IMR-90 (cell line): ENCODE measurements at regions not wholly inside any gene's neighbourhood (a gene's known extent, or its start where the extent isn't known, plus 50 kb on each side); places are given as distances from the start of the nearest gene placed in this dataset.

Experiments used
- ATAC-seq: fragments of 200-7000 bp; cut with Tn5 transposase; 2 replicates; pipeline ENCODE4 v1.9.1; 2020; ENCODE audit warnings: low read depth, mild to moderate bottlenecking, moderate library complexity
- BruUV-seq: library from RNA; stranded (reverse); fragments of 400-500 nt; replicated peaks from 2 replicates; lab custom pipeline; 2021; lab: Mats Ljungman, UMichigan
- CTCF ChIA-PET: fragments of 300-600 bp; formaldehyde crosslinking; extraction: SDS; loops from one replicate; lab custom pipeline; 2021; ENCODE audit warnings: antibody characterized with exemption; lab: Yijun Ruan, JAX
- POLR2A ChIA-PET: fragments of 300-600 bp; sonication (Branson Sonifier 250); formaldehyde crosslinking; loops from one replicate; lab custom pipeline; 2022; ENCODE audit warnings: antibody characterized with exemption; ENCODE audit not compliant: unreplicated experiment; lab: Charles Lee
- DNase-seq: peaks from one replicate; pipeline ENCODE4 v3.0.0; 2013
- H2AFZ ChIP-seq: replicated peaks from 2 replicates; pipeline ENCODE3; 2013; ENCODE audit warnings: low read length, mild to moderate bottlenecking; ENCODE audit not compliant: poor library complexity
- H2AK5ac ChIP-seq: 2 replicates; pipeline ENCODE4 v1.6.1; 2013; ENCODE audit warnings: low read depth, low read length, inconsistent platforms
- H2AK9ac ChIP-seq: replicated peaks from 2 replicates; pipeline ENCODE3; 2013; ENCODE audit warnings: mild to moderate bottlenecking, low read depth, low read length, moderate library complexity; ENCODE audit not compliant: poor library complexity
- H2BK120ac ChIP-seq: 2 replicates; pipeline ENCODE4 v1.6.1; 2013; ENCODE audit warnings: low read depth, low read length, inconsistent platforms
- H2BK15ac ChIP-seq: 3 replicates; pipeline ENCODE4 v1.6.1; 2013; ENCODE audit warnings: low read depth, low read length, inconsistent platforms
- H2BK20ac ChIP-seq: 2 replicates; pipeline ENCODE4 v1.6.1; 2013; ENCODE audit warnings: low read depth, mild to moderate bottlenecking, inconsistent platforms, low read length, moderate library complexity
- H2BK5ac ChIP-seq: 2 replicates; pipeline ENCODE4 v1.6.1; 2013; ENCODE audit warnings: mild to moderate bottlenecking, low read depth, low read length, inconsistent platforms; ENCODE audit not compliant: poor library complexity, severe bottlenecking
- H3K14ac ChIP-seq: replicated peaks from 2 replicates; pipeline ENCODE4 v1.6.1; 2013; ENCODE audit warnings: low read depth, low read length, inconsistent platforms
- H3K18ac ChIP-seq: 2 replicates; pipeline ENCODE4 v1.6.1; 2013; ENCODE audit warnings: low read depth, low read length, control low read depth
- H3K23ac ChIP-seq: 2 replicates; pipeline ENCODE4 v1.6.1; 2013; ENCODE audit warnings: low read depth, low read length, inconsistent platforms
- H3K27ac ChIP-seq: 2 replicates; pipeline ENCODE4 v1.5.1; 2013; ENCODE audit warnings: mild to moderate bottlenecking, control low read depth, low read length; ENCODE audit not compliant: insufficient read depth
- H3K27me3 ChIP-seq: 2 replicates; pipeline ENCODE4 v1.6.1; 2013; ENCODE audit warnings: low read length; ENCODE audit not compliant: control insufficient read depth, insufficient read depth
- H3K36me3 ChIP-seq: 2 replicates; pipeline ENCODE4 v1.6.1; 2013; ENCODE audit warnings: low read length, mixed read lengths; ENCODE audit not compliant: control insufficient read depth, insufficient read depth
- H3K4ac ChIP-seq: 2 replicates; pipeline ENCODE4 v1.6.1; 2013; ENCODE audit warnings: low read depth, low read length, inconsistent platforms
- H3K4me1 ChIP-seq: 2 replicates; pipeline ENCODE4 v1.6.1; 2013; ENCODE audit warnings: low read length, mixed read lengths; ENCODE audit not compliant: control insufficient read depth, insufficient read depth
- H3K4me2 ChIP-seq: 2 replicates; pipeline ENCODE4 v1.6.1; 2013; ENCODE audit warnings: low read depth, mild to moderate bottlenecking, control low read depth, low read length, moderate library complexity
- H3K4me3 ChIP-seq: 2 replicates; pipeline ENCODE4 v1.5.1; 2013; ENCODE audit warnings: low read depth, mild to moderate bottlenecking, control low read depth, low read length, moderate library complexity; ENCODE audit not compliant: insufficient read depth
- H3K56ac ChIP-seq: 2 replicates; pipeline ENCODE4 v1.6.1; 2013; ENCODE audit warnings: low read length, inconsistent platforms; ENCODE audit not compliant: insufficient read depth; ENCODE audit errors: extremely low read depth
- H3K79me1 ChIP-seq, 2 experiments: 2 replicates each; pipeline ENCODE4 v1.6.1; 2013; ENCODE audit warnings: low read length in 2 of 2, inconsistent platforms in 1 of 2, low read depth in 1 of 2
- H3K9ac ChIP-seq: 2 replicates; pipeline ENCODE4 v1.6.1; 2013; ENCODE audit warnings: low read depth, low read length, control low read depth
- H3K9me1 ChIP-seq: 2 replicates; pipeline ENCODE4 v1.6.1; 2013; ENCODE audit warnings: low read length, inconsistent platforms; ENCODE audit not compliant: insufficient read depth
- H3K9me3 ChIP-seq: 2 replicates; pipeline ENCODE4 v1.6.1; 2013; ENCODE audit warnings: low read length; ENCODE audit not compliant: control insufficient read depth, insufficient read depth
- H4K20me1 ChIP-seq: 2 replicates; pipeline ENCODE4 v1.6.1; 2013; ENCODE audit warnings: low read length, inconsistent platforms; ENCODE audit not compliant: insufficient read depth
- H4K5ac ChIP-seq: 2 replicates; pipeline ENCODE4 v1.6.1; 2013; ENCODE audit warnings: mild to moderate bottlenecking, low read depth, low read length, control low read depth
- H4K8ac ChIP-seq, 2 experiments: 2 replicates each; pipeline ENCODE4 v1.6.1; 2013; ENCODE audit warnings: low read depth in 2 of 2, low read length in 2 of 2, control low read depth in 1 of 2, inconsistent platforms in 1 of 2
- H4K91ac ChIP-seq: 2 replicates; pipeline ENCODE4 v1.6.1; 2013; ENCODE audit warnings: low read depth, low read length, inconsistent platforms; ENCODE audit not compliant: insufficient read depth
- BHLHE40 ChIP-seq: fragments of 150-350 bp; IDR thresholded peaks from 2 replicates; pipeline ENCODE4 v1.6.1; 2016; ENCODE audit warnings: mild to moderate bottlenecking, low read depth, low read length
- CEBPB ChIP-seq: IDR thresholded peaks from 2 replicates; pipeline ENCODE4 v1.6.1; 2012; ENCODE audit warnings: low read depth, low read length, improper control_type of control experiment
- CHD1 ChIP-seq: IDR thresholded peaks from 2 replicates; pipeline ENCODE4 v1.6.1; 2012; ENCODE audit warnings: low read depth, low read length, improper control_type of control experiment
- FOS ChIP-seq: fragments of 150-350 bp; IDR thresholded peaks from 2 replicates; pipeline ENCODE4 v1.6.1; 2016; ENCODE audit warnings: low read depth, low read length
- MAFK ChIP-seq: IDR thresholded peaks from 2 replicates; pipeline ENCODE4 v1.6.1; 2012; ENCODE audit warnings: low read depth, low read length, improper control_type of control experiment
- MAZ ChIP-seq: IDR thresholded peaks from 2 replicates; pipeline ENCODE4 v1.6.1; 2012; ENCODE audit warnings: low read depth, mild to moderate bottlenecking, low read length, improper control_type of control experiment, moderate library complexity, borderline replicate concordance
- MXI1 ChIP-seq: IDR thresholded peaks from 2 replicates; pipeline ENCODE4 v1.6.1; 2012; ENCODE audit warnings: low read depth, mild to moderate bottlenecking, low read length, moderate library complexity, borderline replicate concordance
- NFE2L2 ChIP-seq: fragments of 150-350 bp; IDR thresholded peaks from 2 replicates; pipeline ENCODE4 v1.6.1; 2016; ENCODE audit warnings: low read depth, mild to moderate bottlenecking, low read length
- POLR2A ChIP-seq: IDR thresholded peaks from 2 replicates; pipeline ENCODE4 v1.6.1; 2012; ENCODE audit warnings: mild to moderate bottlenecking, low read depth, low read length
- RAD21 ChIP-seq: IDR thresholded peaks from 2 replicates; pipeline ENCODE4 v1.6.1; 2012; ENCODE audit warnings: low read length, improper control_type of control experiment
- RCOR1 ChIP-seq: IDR thresholded peaks from 2 replicates; pipeline ENCODE4 v1.6.1; 2012; ENCODE audit warnings: mild to moderate bottlenecking, low read length, improper control_type of control experiment; ENCODE audit not compliant: insufficient replicate concordance
- RFX5 ChIP-seq: IDR thresholded peaks from 2 replicates; pipeline ENCODE4 v1.8.0; 2012; ENCODE audit warnings: low read depth, mild to moderate bottlenecking, low read length, moderate library complexity
- SMC3 ChIP-seq: fragments of 150-350 bp; IDR thresholded peaks from 2 replicates; pipeline ENCODE4 v1.6.1; 2016; ENCODE audit warnings: low read depth, mild to moderate bottlenecking, antibody characterized with exemption, low read length, moderate library complexity
- WGBS, 2 experiments: methylation state at CpG; one replicate each; pipeline versions ENCODE4 v1.1.5 to v1.1.7; 2013; ENCODE audit warnings: missing lambda C conversion rate in 2 of 2; ENCODE audit not compliant: insufficient read length in 1 of 2; ENCODE audit errors: extremely low coverage in 2 of 2; 5-methylcytosine and 5-hydroxymethylcytosine counted together
- dilution Hi-C: fragments of 300-500 bp; cut with HindIII; formaldehyde crosslinking; loops from one replicate; pipeline ENCODE4 v1.14.3; 2018; ENCODE audit warnings: low sequenced_read_pairs; ENCODE audit not compliant: unreplicated experiment
- in situ Hi-C: fragments of 300-500 bp; cut with MboI; formaldehyde crosslinking; loops from 3 replicates; pipeline ENCODE4 v1.14.3; 2019; ENCODE audit warnings: low sequenced_read_pairs, inconsistent platforms, mixed read lengths
- intact Hi-C: fragments of 100-400 bp; cut with micrococcal nuclease; formaldehyde crosslinking; loops from 2 replicates; pipeline ENCODE4 v1.10.0; 2022
- TF ChIP-seq, protein P1 (sequence below): fragments of 150-350 bp; IDR thresholded peaks from 2 replicates; pipeline ENCODE4 v1.6.1; 2016; ENCODE audit warnings: low read depth, mild to moderate bottlenecking, low read length, moderate library complexity, borderline replicate concordance
- TF ChIP-seq, protein P2 (sequence below): fragments of 150-350 bp; IDR thresholded peaks from 2 replicates; pipeline ENCODE4 v1.6.1; 2017; ENCODE audit warnings: mild to moderate bottlenecking, antibody characterized with exemption, low read length, low read depth
- TF ChIP-seq, protein P3 (sequence below): conservative IDR thresholded peaks from 2 replicates; pipeline ENCODE4 v1.5.1; 2012; ENCODE audit warnings: mild to moderate bottlenecking, low read depth, low read length, improper control_type of control experiment

DNA sequence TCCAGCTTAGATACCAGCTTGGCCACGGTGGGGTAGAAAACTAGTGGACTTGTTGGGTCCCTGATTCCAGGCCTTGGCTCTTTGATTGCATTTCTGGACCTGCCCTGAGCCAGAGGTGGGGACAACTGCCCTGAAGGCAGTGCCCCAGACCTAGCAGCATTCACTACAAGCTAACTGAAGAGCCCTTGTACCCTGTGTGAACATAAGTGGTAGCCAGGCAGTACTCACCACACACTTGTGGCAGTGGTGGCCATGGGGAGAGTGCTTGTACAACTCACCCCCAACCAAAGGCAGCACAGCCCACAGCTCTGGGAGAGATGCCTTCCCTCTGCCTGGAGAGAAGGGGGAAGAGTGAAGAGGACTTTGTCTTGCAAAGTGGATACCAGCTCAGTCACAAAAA, 177.3 kb upstream of the NAALADL2 start:
- in situ Hi-C loops, result no loop called here
- ATAC-seq, result no peak

More for the DNA sequence above, 177.3 kb upstream of the NAALADL2 start:
- H2AK9ac ChIP-seq, result no peak overlapping the region
- no peak overlapping the region for H3K9ac ChIP-seq
- intact Hi-C loops, result no loop called here
- TF ChIP-seq RFX5 (no peak), RCOR1 (no peak), BHLHE40 (no peak), POLR2A (no peak), FOS (no peak), MXI1 (no peak), CHD1 (no peak), RAD21 (no peak), MAFK (no peak), SMC3 (no peak), CEBPB (no peak), MAZ (no peak), NFE2L2 (no peak)
- TF ChIP-seq, protein P1, sequence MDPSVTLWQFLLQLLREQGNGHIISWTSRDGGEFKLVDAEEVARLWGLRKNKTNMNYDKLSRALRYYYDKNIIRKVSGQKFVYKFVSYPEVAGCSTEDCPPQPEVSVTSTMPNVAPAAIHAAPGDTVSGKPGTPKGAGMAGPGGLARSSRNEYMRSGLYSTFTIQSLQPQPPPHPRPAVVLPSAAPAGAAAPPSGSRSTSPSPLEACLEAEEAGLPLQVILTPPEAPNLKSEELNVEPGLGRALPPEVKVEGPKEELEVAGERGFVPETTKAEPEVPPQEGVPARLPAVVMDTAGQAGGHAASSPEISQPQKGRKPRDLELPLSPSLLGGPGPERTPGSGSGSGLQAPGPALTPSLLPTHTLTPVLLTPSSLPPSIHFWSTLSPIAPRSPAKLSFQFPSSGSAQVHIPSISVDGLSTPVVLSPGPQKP, result no peak
- TF ChIP-seq, protein P2, sequence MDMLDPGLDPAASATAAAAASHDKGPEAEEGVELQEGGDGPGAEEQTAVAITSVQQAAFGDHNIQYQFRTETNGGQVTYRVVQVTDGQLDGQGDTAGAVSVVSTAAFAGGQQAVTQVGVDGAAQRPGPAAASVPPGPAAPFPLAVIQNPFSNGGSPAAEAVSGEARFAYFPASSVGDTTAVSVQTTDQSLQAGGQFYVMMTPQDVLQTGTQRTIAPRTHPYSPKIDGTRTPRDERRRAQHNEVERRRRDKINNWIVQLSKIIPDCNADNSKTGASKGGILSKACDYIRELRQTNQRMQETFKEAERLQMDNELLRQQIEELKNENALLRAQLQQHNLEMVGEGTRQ, result no peak
- TF ChIP-seq, protein P3, sequence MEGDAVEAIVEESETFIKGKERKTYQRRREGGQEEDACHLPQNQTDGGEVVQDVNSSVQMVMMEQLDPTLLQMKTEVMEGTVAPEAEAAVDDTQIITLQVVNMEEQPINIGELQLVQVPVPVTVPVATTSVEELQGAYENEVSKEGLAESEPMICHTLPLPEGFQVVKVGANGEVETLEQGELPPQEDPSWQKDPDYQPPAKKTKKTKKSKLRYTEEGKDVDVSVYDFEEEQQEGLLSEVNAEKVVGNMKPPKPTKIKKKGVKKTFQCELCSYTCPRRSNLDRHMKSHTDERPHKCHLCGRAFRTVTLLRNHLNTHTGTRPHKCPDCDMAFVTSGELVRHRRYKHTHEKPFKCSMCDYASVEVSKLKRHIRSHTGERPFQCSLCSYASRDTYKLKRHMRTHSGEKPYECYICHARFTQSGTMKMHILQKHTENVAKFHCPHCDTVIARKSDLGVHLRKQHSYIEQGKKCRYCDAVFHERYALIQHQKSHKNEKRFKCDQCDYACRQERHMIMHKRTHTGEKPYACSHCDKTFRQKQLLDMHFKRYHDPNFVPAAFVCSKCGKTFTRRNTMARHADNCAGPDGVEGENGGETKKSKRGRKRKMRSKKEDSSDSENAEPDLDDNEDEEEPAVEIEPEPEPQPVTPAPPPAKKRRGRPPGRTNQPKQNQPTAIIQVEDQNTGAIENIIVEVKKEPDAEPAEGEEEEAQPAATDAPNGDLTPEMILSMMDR, result no peak
- no peak overlapping the region for H4K8ac ChIP-seq
- H2BK5ac ChIP-seq, result no peak overlapping the region
- no peaks in the 10 kb centered on the region for H3K9me1 ChIP-seq
- ChIA-PET POLR2A (no interaction called here), CTCF (no interaction called here)
- H3K27ac ChIP-seq, result no peak overlapping the region
- WGBS, 2 experiments, result no CpG with 5 or more reads among the region's 1 CpG
- DNase-seq, result no peak
- H2BK20ac ChIP-seq, result no peak overlapping the region
- H2AFZ ChIP-seq, result no peak overlapping the region
- no peak overlapping the region for H2BK15ac ChIP-seq
- no peaks in the 10 kb centered on the region for H3K36me3 ChIP-seq
- no peak overlapping the region for H2AK5ac ChIP-seq
- dilution Hi-C loops, result no loop called here
- no peaks in the 10 kb centered on the region for H4K20me1 ChIP-seq
- no TSS peak for BruUV-seq
- H3K9me3 ChIP-seq, result no peaks in the 10 kb centered on the region
- no peak overlapping the region for H3K4me2 ChIP-seq
- H3K23ac ChIP-seq, result no peak overlapping the region
- no peak overlapping the region for H2BK120ac ChIP-seq
- no peak overlapping the region for H4K5ac ChIP-seq
- H3K56ac ChIP-seq, result no peak overlapping the region
- H3K14ac ChIP-seq, result no peak overlapping the region
- H3K4ac ChIP-seq, result no peak overlapping the region
- 0 out of 2 replicates have a peak, but pooled peaks cover 4% of the 10 kb centered on the region for H3K4me1 ChIP-seq
- no peak overlapping the region for H4K91ac ChIP-seq
- H3K18ac ChIP-seq, result no peak overlapping the region
- no peak overlapping the region for H3K4me3 ChIP-seq
- H3K27me3 ChIP-seq, result no peaks in the 10 kb centered on the region
- H3K79me1 ChIP-seq, result no peaks in the 10 kb centered on the region
